ENCODE measurements at regions not wholly inside any gene's neighbourhood (a gene's known extent, or its start where the extent isn't known, plus 50 kb on each side); places are given as distances from the start of the nearest gene placed in this dataset.
"Not testable (repeated sequence)": the region's sequence is repeated elsewhere in the genome, so short reads cannot be mapped to it uniquely, and the experiment has no call there.

DNA sequence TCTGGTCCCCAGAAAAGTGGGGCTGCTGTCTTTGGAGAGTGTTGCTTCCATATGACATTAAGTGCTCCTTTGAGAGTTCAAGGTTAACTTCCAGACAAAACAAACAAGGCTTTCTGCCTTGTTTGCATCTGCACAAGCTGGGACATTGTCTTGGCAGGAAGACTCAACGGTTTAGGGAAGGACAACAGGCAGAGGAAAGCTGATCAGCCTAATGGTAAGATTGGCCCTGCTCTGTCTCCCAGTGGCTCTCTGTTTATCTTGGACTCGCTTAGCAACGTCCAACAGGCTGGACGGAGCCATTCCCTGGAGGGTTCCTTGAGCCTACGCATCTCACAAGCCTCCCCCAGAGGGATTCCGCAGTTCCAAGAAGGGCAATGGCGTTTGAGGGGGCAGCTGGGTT lies 62.2 kb upstream of the SLC44A3 start:
- Histone ChIP-seq H3K4me2 (ENCODE audit: control insufficient read depth, extremely low read depth, insufficient read depth, low read depth, low read length) (no peak overlapping the region), H2AFZ (ENCODE audit: control insufficient read depth, low read length) (no peak overlapping the region)

DNA sequence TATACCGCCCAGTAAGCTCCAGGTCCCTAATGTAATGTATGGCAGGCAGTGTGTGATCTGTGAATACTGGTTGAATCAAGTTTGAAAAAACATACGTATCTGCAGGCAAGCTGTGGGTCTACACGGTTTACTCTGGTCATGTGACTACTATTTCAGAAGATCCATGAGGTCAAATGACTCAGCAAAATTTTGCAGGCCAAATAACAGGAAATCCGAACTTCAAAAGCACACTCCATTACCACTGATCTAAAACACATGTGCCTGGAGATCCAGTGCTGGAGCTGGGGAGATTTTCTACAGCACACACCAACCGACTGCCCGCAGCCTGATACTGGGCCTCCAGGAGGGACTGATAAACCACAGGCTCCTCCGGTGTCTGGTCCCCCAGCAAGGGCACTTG lies 64.5 kb upstream of the SLC44A3 start:
- FAIRE-seq = no peak
- H3K27ac ChIP-seq (ENCODE audit: control insufficient read depth, insufficient read depth, low read length) = no peak overlapping the region
- TF ChIP-seq, protein P1, sequence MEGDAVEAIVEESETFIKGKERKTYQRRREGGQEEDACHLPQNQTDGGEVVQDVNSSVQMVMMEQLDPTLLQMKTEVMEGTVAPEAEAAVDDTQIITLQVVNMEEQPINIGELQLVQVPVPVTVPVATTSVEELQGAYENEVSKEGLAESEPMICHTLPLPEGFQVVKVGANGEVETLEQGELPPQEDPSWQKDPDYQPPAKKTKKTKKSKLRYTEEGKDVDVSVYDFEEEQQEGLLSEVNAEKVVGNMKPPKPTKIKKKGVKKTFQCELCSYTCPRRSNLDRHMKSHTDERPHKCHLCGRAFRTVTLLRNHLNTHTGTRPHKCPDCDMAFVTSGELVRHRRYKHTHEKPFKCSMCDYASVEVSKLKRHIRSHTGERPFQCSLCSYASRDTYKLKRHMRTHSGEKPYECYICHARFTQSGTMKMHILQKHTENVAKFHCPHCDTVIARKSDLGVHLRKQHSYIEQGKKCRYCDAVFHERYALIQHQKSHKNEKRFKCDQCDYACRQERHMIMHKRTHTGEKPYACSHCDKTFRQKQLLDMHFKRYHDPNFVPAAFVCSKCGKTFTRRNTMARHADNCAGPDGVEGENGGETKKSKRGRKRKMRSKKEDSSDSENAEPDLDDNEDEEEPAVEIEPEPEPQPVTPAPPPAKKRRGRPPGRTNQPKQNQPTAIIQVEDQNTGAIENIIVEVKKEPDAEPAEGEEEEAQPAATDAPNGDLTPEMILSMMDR (optimal IDR thresholded peaks at IDR 0.05 in 1 of 3, IDR thresholded peaks at IDR 0.05 in 1 of 3, conservative IDR thresholded peaks at IDR 0.05 in 1 of 3; ENCODE audit: extremely low read depth in 1 of 3, insufficient read depth in 2 of 3, low read length in 3 of 3) = no peak
- TF ChIP-seq EZH2 (IDR thresholded peaks at IDR 0.05; ENCODE audit: low read length) = no peak
- DNase-seq (ENCODE audit: low read depth, low spot score) = no peak
- peaks cover 2% of the 10 kb centered on the region for H3K4me1 ChIP-seq (ENCODE audit: control insufficient read depth, extremely low read depth, insufficient read depth, low read length)
- no peak overlapping the region for H3K4me2 ChIP-seq (ENCODE audit: control insufficient read depth, extremely low read depth, insufficient read depth, low read depth, low read length)
- no peaks in the 10 kb centered on the region for H4K20me1 ChIP-seq (ENCODE audit: control insufficient read depth, extremely low read depth, insufficient read depth, low read length)
- no peaks in the 10 kb centered on the region for H3K79me2 ChIP-seq (ENCODE audit: control insufficient read depth, insufficient read depth, low read length)
- H3K4me3 ChIP-seq (ENCODE audit: control insufficient read depth in 2 of 3, extremely low read depth in 1 of 3, insufficient read depth in 2 of 3, low read depth in 1 of 3, low read length in 3 of 3) = no peak overlapping the region
- no peaks in the 10 kb centered on the region for H3K27me3 ChIP-seq (ENCODE audit: control insufficient read depth, extremely low read depth, insufficient read depth, low read length)
- no peaks in the 10 kb centered on the region for H3K9me1 ChIP-seq (ENCODE audit: control insufficient read depth, extremely low read depth, insufficient read depth, low read length)
- no peaks in the 10 kb centered on the region for H3K9me3 ChIP-seq (ENCODE audit: control insufficient read depth, low read depth, low read length)
- dilution Hi-C loops (cut with MboI; ENCODE audit: extremely low pct_ligation_motif_present, low sequenced_read_pairs) = no loop called here
- H3K36me3 ChIP-seq (ENCODE audit: control insufficient read depth in 2 of 2, extremely low read depth in 1 of 2, insufficient read depth in 2 of 2, low read length in 2 of 2) = no peaks in the 10 kb centered on the region
- no peak overlapping the region for H3K9ac ChIP-seq (ENCODE audit: control insufficient read depth, extremely low read depth, insufficient read depth, low read length)
- H2AFZ ChIP-seq (ENCODE audit: control insufficient read depth, low read length) = no peak overlapping the region

More for the DNA sequence above, 62.2 kb upstream of the SLC44A3 start:
- Histone ChIP-seq H3K9ac (ENCODE audit: control insufficient read depth, extremely low read depth, insufficient read depth, low read length) (no peak overlapping the region), H3K9me3 (ENCODE audit: control insufficient read depth, low read depth, low read length) (no peaks in the 10 kb centered on the region), H3K9me1 (ENCODE audit: control insufficient read depth, extremely low read depth, insufficient read depth, low read length) (no peaks in the 10 kb centered on the region), H3K4me1 (ENCODE audit: control insufficient read depth, extremely low read depth, insufficient read depth, low read length) (peaks cover 2% of the 10 kb centered on the region), H3K27ac (ENCODE audit: control insufficient read depth, insufficient read depth, low read length) (no peak overlapping the region), H3K27me3 (ENCODE audit: control insufficient read depth, extremely low read depth, insufficient read depth, low read length) (no peaks in the 10 kb centered on the region), H3K4me3 (ENCODE audit: control insufficient read depth in 2 of 3, extremely low read depth in 1 of 3, insufficient read depth in 2 of 3, low read depth in 1 of 3, low read length in 3 of 3) (no peak overlapping the region), H3K79me2 (ENCODE audit: control insufficient read depth, insufficient read depth, low read length) (no peaks in the 10 kb centered on the region), H4K20me1 (ENCODE audit: control insufficient read depth, extremely low read depth, insufficient read depth, low read length) (no peaks in the 10 kb centered on the region), H3K36me3 (ENCODE audit: control insufficient read depth in 2 of 2, extremely low read depth in 1 of 2, insufficient read depth in 2 of 2, low read length in 2 of 2) (no peaks in the 10 kb centered on the region)
- FAIRE-seq (no peak), DNase-seq (ENCODE audit: low read depth, low spot score) (no peak)
- TF ChIP-seq, protein P1 (optimal IDR thresholded peaks at IDR 0.05 in 1 of 3, IDR thresholded peaks at IDR 0.05 in 1 of 3, conservative IDR thresholded peaks at IDR 0.05 in 1 of 3; ENCODE audit: extremely low read depth in 1 of 3, insufficient read depth in 2 of 3, low read length in 3 of 3) = no peak
- TF ChIP-seq EZH2 (IDR thresholded peaks at IDR 0.05; ENCODE audit: low read length) = no peak
- dilution Hi-C loops (cut with MboI; ENCODE audit: extremely low pct_ligation_motif_present, low sequenced_read_pairs) = no loop called here

DNA sequence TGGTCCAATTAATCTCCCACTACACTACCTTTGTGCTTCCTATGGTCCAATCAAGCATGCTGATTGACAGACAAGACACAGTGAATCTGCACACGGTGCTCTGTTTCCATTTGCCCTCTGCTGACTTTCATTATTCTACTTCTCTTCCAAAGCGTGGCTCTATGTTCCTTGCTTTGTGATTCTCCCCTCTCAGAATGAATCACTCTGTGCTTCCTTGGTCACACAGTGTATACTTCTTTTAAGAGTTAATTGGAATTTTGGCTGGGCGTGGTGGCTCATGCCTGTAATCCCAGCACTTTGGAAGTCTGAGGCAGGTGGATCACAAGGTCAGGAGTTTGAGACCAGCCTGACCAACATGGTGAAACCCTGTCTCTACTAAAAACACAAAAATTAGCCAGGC lies 65.1 kb upstream of the SLC44A3 start:
- H3K27ac ChIP-seq (ENCODE audit: control insufficient read depth, insufficient read depth, low read length); H3K9ac ChIP-seq (ENCODE audit: control insufficient read depth, extremely low read depth, insufficient read depth, low read length); FAIRE-seq; H3K9me3 ChIP-seq (ENCODE audit: control insufficient read depth, low read depth, low read length); H3K4me3 ChIP-seq (ENCODE audit: control insufficient read depth in 2 of 3, extremely low read depth in 1 of 3, insufficient read depth in 2 of 3, low read depth in 1 of 3, low read length in 3 of 3); H3K36me3 ChIP-seq (ENCODE audit: control insufficient read depth in 2 of 2, extremely low read depth in 1 of 2, insufficient read depth in 2 of 2, low read length in 2 of 2); H2AFZ ChIP-seq (ENCODE audit: control insufficient read depth, low read length); H3K9me1 ChIP-seq (ENCODE audit: control insufficient read depth, extremely low read depth, insufficient read depth, low read length); DNase-seq (ENCODE audit: low read depth, low spot score); H3K4me2 ChIP-seq (ENCODE audit: control insufficient read depth, extremely low read depth, insufficient read depth, low read depth, low read length); H3K4me1 ChIP-seq (ENCODE audit: control insufficient read depth, extremely low read depth, insufficient read depth, low read length); H3K79me2 ChIP-seq (ENCODE audit: control insufficient read depth, insufficient read depth, low read length); H4K20me1 ChIP-seq (ENCODE audit: control insufficient read depth, extremely low read depth, insufficient read depth, low read length); dilution Hi-C loops (cut with MboI; ENCODE audit: extremely low pct_ligation_motif_present, low sequenced_read_pairs); H3K27me3 ChIP-seq (ENCODE audit: control insufficient read depth, extremely low read depth, insufficient read depth, low read length): not testable (repeated sequence)
